ENCODE measurements at regions not wholly inside any gene's neighbourhood (a gene's known extent, or its start where the extent isn't known, plus 50 kb on each side); places are given as distances from the start of the nearest gene placed in this dataset.

- in situ Hi-C loops (cut with HindIII; ENCODE audit: low sequenced_read_pairs) = no loop called here
- DNase-seq (ENCODE audit: low spot score) = no peak
Observed at GRCh38 chr18:51655327-51655698, 457.8 kb upstream of the MEX3C start.

DNA sequence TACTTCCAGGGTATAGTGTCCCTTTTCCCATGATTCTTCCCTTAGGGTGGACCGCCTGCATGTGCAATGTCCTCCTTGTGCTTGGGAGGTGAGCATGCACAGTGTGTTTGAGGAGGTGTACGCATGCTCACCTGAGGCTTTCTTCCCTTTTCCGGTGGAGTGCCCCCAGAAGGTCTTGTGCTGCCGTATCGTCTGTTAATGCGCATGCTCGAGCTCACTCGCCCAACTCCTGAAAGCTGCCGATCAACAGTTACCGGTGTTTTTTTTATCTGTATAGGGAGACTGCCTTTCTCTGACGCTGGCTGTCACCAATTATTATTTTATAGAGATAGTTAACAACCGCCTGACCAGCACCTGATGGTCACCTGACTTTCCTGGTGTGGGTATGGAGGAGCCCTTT, 458.8 kb upstream of the MEX3C start:
- in situ Hi-C loops (cut with HindIII; ENCODE audit: low sequenced_read_pairs) = no loop called here
- no peak for DNase-seq (ENCODE audit: low spot score)

- no peak for DNase-seq (ENCODE audit: low spot score)
- in situ Hi-C loops (cut with HindIII; ENCODE audit: low sequenced_read_pairs) = no loop called here
Observed at GRCh38 chr18:51658436-51658835, 461.0 kb upstream of the MEX3C start.

- no peak for DNase-seq (ENCODE audit: low spot score)
- in situ Hi-C loops (cut with HindIII; ENCODE audit: low sequenced_read_pairs) = no loop called here
Observed at GRCh38 chr18:51659781-51660180, 462.3 kb upstream of the MEX3C start.

GRCh38 chr18:51660188-51660715, 462.8 kb upstream of the MEX3C start:
- no peak for DNase-seq (ENCODE audit: low spot score)
- in situ Hi-C loops (cut with HindIII; ENCODE audit: low sequenced_read_pairs) = no loop called here

DNA sequence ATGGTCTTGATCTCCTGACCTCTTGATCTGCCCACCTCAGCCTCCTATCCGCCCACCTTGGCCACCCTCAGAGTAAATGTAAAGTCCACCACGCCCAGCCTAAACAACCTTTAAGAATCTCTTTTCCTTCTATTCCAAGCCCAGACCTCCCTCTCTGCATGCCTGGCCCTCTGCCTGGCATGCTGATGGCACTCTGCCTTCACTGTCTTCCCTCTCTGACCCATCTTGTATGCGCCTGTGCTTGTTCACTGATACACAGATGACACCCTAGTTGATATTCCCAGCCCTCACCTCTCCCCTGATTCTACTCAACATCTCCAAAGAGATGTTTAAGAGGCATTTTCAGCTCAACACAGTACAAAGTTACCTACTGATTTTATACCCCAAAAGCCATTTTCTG, 466.8 kb upstream of the MEX3C start:
- in situ Hi-C loops (cut with HindIII; ENCODE audit: low sequenced_read_pairs) = no loop called here
- peak; percentile 85 for DNase-seq (ENCODE audit: low spot score)

DNA sequence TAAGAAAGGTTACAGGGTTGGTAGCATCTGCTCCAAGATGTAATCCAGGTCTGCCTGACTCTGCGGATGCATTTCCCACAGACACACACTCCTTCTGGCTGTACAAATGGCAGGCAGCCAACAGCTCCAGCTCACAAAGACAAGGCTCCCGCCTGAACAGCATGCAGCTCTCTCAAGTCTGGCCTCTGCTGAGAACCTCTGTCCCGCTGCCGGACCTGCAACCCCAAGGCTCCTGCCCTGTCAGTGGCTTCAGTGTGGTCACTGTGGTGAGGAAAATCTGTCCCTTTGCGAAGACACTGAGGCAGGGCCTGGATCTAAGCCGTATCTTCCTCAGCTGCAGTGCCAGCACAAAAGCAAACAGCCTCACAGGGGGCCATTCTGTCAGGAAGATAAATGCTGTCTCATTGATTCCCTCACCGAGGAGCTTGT, 469.3 kb upstream of the MEX3C start:
- peak; percentile 61 for DNase-seq (ENCODE audit: low spot score)
- in situ Hi-C loops (cut with HindIII; ENCODE audit: low sequenced_read_pairs) = no loop called here

GRCh38 chr18:51668101-51668500, 470.6 kb upstream of the MEX3C start:
- peak; percentile 37 for DNase-seq (ENCODE audit: low spot score)
- in situ Hi-C loops (cut with HindIII; ENCODE audit: low sequenced_read_pairs) = no loop called here

- in situ Hi-C loops (cut with HindIII; ENCODE audit: low sequenced_read_pairs) = no loop called here
- DNase-seq (ENCODE audit: low spot score) = no peak
Observed at GRCh38 chr18:51668607-51669006, 471.1 kb upstream of the MEX3C start.

- DNase-seq (ENCODE audit: low spot score) = no peak
- in situ Hi-C loops (cut with HindIII; ENCODE audit: low sequenced_read_pairs) = no loop called here
Observed at GRCh38 chr18:51686590-51686989, 489.1 kb upstream of the MEX3C start.

- in situ Hi-C loops (cut with HindIII; ENCODE audit: low sequenced_read_pairs) = no loop called here
- no peak for DNase-seq (ENCODE audit: low spot score)
Observed at GRCh38 chr18:51687845-51688585, 490.5 kb upstream of the MEX3C start.

- in situ Hi-C loops (cut with HindIII; ENCODE audit: low sequenced_read_pairs) = no loop called here
- no peak for DNase-seq (ENCODE audit: low spot score)
Observed at GRCh38 chr18:51692612-51693011, 495.1 kb upstream of the MEX3C start.

DNA sequence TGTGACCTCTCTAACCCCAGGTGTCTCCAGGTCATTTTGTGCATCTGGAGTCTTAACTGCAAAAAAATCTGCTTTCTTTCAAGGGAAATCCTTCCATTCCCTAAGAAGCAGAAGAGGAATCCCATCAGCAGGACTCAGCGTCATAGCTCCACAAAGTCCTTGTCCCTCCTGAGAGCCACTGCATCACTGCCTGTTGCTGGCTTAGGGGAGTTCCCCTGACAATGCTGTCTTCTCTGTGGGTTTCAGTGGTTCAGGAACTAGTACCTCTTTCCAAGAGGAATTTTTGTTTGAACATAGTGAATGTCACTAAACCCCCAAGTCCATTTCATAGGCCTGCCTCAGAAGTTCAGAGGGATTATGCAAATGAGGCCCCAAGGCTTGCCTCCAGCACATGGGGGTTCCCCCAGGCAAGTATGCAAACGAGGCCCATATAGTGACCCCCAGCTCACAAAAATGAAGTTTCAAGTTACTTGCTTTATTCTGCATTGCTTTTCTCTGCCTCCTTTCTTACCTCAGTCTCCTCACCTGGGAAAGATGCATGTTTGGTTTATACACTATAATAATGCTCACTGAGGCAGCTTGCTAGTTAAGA, 513.9 kb upstream of the MEX3C start:
- no peak for DNase-seq (ENCODE audit: low spot score)

GRCh38 chr18:51712821-51713220, 515.3 kb upstream of the MEX3C start:
- no peak for DNase-seq (ENCODE audit: low spot score)
- in situ Hi-C loops (cut with HindIII; ENCODE audit: low sequenced_read_pairs) = no loop called here

More for the DNA sequence above, 513.9 kb upstream of the MEX3C start:
- in situ Hi-C loops (cut with HindIII; ENCODE audit: low sequenced_read_pairs) = no loop called here

DNA sequence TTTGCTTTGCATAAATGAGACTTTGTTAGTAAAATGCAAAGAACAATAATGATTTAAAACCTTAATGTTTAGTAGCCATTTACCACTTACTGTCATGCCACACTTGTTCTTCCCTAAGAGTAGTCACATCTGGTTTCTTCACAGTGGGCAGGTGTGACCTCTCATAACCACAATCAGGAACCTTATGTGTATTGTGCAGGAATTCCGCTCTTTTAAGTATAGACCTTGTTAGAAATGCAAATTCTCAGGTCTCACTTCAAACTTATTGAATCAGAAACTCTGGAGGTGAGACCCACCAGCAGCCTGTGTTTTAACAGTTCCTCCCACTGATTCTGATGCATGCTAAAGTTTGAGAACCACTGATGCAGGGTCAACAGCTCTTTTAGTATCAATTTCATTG, 518.8 kb upstream of the MEX3C start:
- in situ Hi-C loops (cut with HindIII; ENCODE audit: low sequenced_read_pairs) = no loop called here
- no peak for DNase-seq (ENCODE audit: low spot score)

GRCh38 chr18:51721388-51721787, 523.9 kb upstream of the MEX3C start:
- in situ Hi-C loops (cut with HindIII; ENCODE audit: low sequenced_read_pairs) = no loop called here
- no peak for DNase-seq (ENCODE audit: low spot score)

DNA sequence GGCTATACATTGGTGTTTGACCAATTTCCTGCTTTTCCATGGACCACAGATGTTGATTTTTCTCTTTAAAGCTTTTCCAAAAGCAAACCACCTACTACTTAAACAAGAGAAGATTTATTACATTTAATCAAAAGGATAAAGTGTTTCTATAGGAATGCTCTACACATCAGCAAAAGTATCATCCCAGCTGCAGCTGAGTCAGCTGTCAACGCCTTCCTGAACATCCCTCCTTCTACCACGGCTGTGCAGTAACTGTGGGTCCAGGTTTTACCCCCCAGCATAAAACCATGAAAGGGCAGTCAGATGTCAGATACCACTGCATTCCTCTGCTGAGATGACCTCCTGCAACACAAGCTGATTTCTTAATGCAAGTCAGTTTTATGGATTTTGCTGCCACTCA, 524.5 kb upstream of the MEX3C start:
- in situ Hi-C loops (cut with HindIII; ENCODE audit: low sequenced_read_pairs) = no loop called here

DNA sequence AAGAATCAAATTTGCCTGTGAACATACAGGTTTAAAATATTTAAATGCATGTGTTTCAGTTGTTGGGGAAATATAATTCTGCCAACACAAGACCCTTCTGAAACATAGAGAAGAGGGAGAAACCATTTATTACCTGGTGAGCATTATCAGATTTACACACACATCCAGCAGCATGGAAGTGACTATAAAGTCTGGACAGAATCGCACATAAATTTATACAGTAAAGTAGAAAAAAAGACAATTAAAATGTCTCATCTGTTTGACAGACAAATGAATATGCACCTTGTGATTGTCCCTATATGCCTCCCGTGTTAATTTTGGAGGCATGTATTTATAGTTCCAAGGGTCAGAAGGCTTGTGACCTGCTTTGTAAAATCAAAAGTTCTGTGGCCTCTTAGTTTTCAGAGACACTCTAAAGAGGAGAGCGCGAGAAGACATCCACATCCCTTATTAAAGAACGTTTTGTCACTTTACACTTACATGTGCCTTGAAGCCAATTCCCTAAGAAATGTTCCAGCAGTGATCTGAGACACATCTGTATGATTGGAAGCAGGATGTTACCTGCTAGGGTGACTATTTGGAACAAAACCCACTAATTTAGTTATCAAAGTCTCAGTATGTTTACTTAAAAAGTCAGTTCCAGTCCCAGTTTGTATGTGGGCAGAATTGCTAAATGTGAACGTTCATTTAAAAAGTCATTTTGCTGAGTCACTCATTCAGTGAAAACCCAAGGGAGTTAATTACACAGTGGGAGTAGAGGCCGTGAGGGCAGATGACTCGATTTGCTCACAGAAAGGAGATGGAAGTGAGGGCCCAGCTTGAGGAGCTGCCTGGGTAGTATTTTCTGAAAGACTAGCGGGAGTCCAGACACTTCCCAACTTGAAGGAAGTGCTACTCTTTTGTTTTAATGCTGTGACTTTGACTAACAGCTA, 527.6 kb upstream of the MEX3C start:
- in situ Hi-C loops (cut with HindIII; ENCODE audit: low sequenced_read_pairs) = no loop called here
- no peak for DNase-seq (ENCODE audit: low spot score)

More for the DNA sequence above, 524.5 kb upstream of the MEX3C start:
- DNase-seq (ENCODE audit: low spot score) = no peak

GRCh38 chr18:51726614-51727013, 529.1 kb upstream of the MEX3C start:
- no peak for DNase-seq (ENCODE audit: low spot score)
- in situ Hi-C loops (cut with HindIII; ENCODE audit: low sequenced_read_pairs) = no loop called here

DNA sequence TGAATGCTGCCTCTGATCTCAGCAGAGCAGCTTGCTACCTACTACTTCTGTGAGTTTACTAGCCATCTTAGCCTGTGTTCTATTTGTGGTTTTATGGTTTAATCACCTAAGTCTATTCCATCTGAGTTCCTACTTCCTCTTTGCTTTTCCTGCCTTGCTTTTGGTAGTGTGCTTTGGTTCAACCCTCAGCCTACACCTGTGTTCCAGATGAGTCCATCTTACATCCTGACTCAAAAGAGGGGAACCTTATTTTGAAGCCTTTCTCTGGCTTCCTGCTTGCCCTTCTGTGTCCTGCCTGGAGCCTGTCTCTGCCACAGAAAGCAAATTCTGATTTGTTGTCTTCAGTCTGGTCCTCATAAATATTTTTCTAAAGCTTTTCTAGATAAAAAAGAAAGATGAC, 530.3 kb upstream of the MEX3C start:
- in situ Hi-C loops (cut with HindIII; ENCODE audit: low sequenced_read_pairs) = no loop called here

More for the DNA sequence above, 530.3 kb upstream of the MEX3C start:
- no peak for DNase-seq (ENCODE audit: low spot score)

Measured in G401 (cell line).